ENCODE measurements at regions not wholly inside any gene's neighbourhood (a gene's known extent, or its start where the extent isn't known, plus 50 kb on each side); places are given as distances from the start of the nearest gene placed in this dataset.

DNA sequence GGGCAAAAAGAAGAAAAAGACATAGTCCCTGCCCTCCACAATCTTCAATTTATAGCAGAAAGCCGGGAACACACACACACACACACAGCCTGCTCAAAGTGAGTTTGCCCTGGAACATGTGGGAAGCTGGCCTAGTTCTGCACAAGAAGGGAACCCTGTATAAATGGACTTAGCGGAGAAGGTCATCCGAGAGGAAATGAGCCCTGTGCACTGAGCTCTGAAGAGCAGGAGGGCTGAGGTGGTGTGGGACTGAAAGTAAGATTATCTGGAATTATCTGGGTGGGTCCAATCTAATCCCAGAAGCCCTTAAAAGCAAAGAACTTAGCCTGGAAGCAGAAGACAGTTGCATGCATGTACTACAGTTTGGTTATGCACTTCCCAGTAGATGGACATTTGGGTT, 90.0 kb upstream of the CTSV start:
- WGBS (ENCODE audit: low lambda C conversion rate): 51% methylated on average over 3 of the region's 3 CpGs
- ATAC-seq (no peak), FAIRE-seq (no peak), DNase-seq (ENCODE audit: low spot score) (no peak)
- H4K20me1 ChIP-seq (ENCODE audit: insufficient read depth, low read length): no peaks in the 10 kb centered on the region
- in situ Hi-C loops (cut with HindIII; ENCODE audit: extremely low pct_ligation_motif_present, low pct_unique_long_range_greater_than_20kb): no loop called here
- POLR2A ChIA-PET: no interaction called here
- H3K4me1 ChIP-seq (ENCODE audit: insufficient read depth, low read length): no peaks in the 10 kb centered on the region
- H3K9ac ChIP-seq (ENCODE audit: insufficient read depth, low read depth, low read length): no peak overlapping the region
- H2AFZ ChIP-seq (ENCODE audit: low read length): no peak overlapping the region
- TF ChIP-seq CREM (IDR thresholded peaks at IDR 0.05) (no peak), CREM (CRISPR knock-in tag; IDR thresholded peaks at IDR 0.05) (no peak), ZNF326 (CRISPR knock-in tag; IDR thresholded peaks at IDR 0.05; ENCODE audit: borderline replicate concordance) (no peak), MEIS1 (CRISPR knock-in tag; IDR thresholded peaks at IDR 0.05; ENCODE audit: borderline replicate concordance) (no peak), CREB1 (IDR thresholded peaks at IDR 0.05) (no peak), CREB1 (CRISPR knock-in tag; IDR thresholded peaks at IDR 0.05) (no peak)
- no peaks in the 10 kb centered on the region for H3K9me3 ChIP-seq (ENCODE audit: low read length)
- no peak overlapping the region for H3K27ac ChIP-seq (ENCODE audit: extremely low read length, insufficient read depth, low read length)
- CTCF ChIA-PET (ENCODE audit: low intra/inter-chr PET ratio, low total read pairs): no interaction called here
- H3K4me2 ChIP-seq (ENCODE audit: low read depth, low read length): no peak overlapping the region
- no peak overlapping the region for H3K4me3 ChIP-seq (replicated peaks in 1 of 3; ENCODE audit: insufficient read depth in 1 of 3, low read depth in 2 of 3, low read length in 3 of 3)
- no TSS peak for BruUV-seq (replicated peaks)
- H3K27me3 ChIP-seq (ENCODE audit: control insufficient read depth in 1 of 2, insufficient read depth in 2 of 2, low read length in 2 of 2): no peaks in the 10 kb centered on the region
- intact Hi-C loops (cut with micrococcal nuclease; ENCODE audit: unreplicated experiment): no loop called here
- H3K79me2 ChIP-seq (ENCODE audit: insufficient read depth, low read length): no peaks in the 10 kb centered on the region
- no peaks in the 10 kb centered on the region for H3K36me3 ChIP-seq (replicated peaks in 1 of 2; ENCODE audit: control insufficient read depth in 1 of 2, insufficient read depth in 2 of 2, low read length in 2 of 2)

DNA sequence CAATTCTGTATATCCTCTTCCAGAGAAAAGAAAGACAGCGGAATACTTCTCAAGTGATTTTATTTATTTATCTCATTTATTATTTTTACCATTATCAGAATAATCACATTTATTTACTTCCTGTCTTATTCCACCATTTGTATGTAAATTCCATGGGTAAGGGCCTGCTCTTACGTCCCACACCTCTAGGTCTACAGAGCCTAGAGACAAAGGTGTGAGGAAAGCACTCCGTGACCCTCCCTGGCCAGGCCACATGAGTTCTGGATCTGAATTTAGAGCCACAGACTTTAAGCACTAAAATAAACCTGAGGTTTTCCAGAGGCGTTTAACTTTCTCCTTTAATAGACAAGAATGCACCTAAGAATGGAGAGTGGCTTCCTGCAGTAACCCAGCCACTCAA, 85.3 kb upstream of the CTSV start:
- Histone ChIP-seq H3K27ac (ENCODE audit: extremely low read length, insufficient read depth, low read length) (no peak overlapping the region), H4K20me1 (ENCODE audit: insufficient read depth, low read length) (no peaks in the 10 kb centered on the region), H3K4me1 (ENCODE audit: insufficient read depth, low read length) (no peaks in the 10 kb centered on the region), H3K27me3 (ENCODE audit: control insufficient read depth in 1 of 2, insufficient read depth in 2 of 2, low read length in 2 of 2) (no peaks in the 10 kb centered on the region), H3K4me3 (replicated peaks in 1 of 3; ENCODE audit: insufficient read depth in 1 of 3, low read depth in 2 of 3, low read length in 3 of 3) (no peak overlapping the region), H2AFZ (ENCODE audit: low read length) (no peak overlapping the region), H3K79me2 (ENCODE audit: insufficient read depth, low read length) (no peaks in the 10 kb centered on the region), H3K9ac (ENCODE audit: insufficient read depth, low read depth, low read length) (no peak overlapping the region), H3K9me3 (ENCODE audit: low read length) (no peaks in the 10 kb centered on the region), H3K36me3 (replicated peaks in 1 of 2; ENCODE audit: control insufficient read depth in 1 of 2, insufficient read depth in 2 of 2, low read length in 2 of 2) (no peaks in the 10 kb centered on the region), H3K4me2 (ENCODE audit: low read depth, low read length) (no peak overlapping the region)
- ChIA-PET POLR2A (no interaction called here), CTCF (ENCODE audit: low intra/inter-chr PET ratio, low total read pairs) (no interaction called here)
- WGBS (ENCODE audit: low lambda C conversion rate): 37% methylated on average over 4 of the region's 4 CpGs
- TF ChIP-seq ZNF234 (CRISPR knock-in tag; conservative IDR thresholded peaks at IDR 0.05): no peak
- TF ChIP-seq ZSCAN31 (CRISPR knock-in tag; IDR thresholded peaks at IDR 0.05; ENCODE audit: low read depth): no peak
- TF ChIP-seq DNMT1 (CRISPR knock-in tag; IDR thresholded peaks at IDR 0.05): no peak
- TF ChIP-seq KLF12 (CRISPR knock-in tag; IDR thresholded peaks at IDR 0.05; ENCODE audit: borderline replicate concordance): no peak
- TF ChIP-seq, protein P1, sequence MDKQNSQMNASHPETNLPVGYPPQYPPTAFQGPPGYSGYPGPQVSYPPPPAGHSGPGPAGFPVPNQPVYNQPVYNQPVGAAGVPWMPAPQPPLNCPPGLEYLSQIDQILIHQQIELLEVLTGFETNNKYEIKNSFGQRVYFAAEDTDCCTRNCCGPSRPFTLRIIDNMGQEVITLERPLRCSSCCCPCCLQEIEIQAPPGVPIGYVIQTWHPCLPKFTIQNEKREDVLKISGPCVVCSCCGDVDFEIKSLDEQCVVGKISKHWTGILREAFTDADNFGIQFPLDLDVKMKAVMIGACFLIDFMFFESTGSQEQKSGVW (CRISPR knock-in tag; IDR thresholded peaks at IDR 0.05; ENCODE audit: borderline replicate concordance): no peak
- no peak for TF ChIP-seq KLF6 (CRISPR knock-in tag; IDR thresholded peaks at IDR 0.05)
- no peak for TF ChIP-seq SP1 (IDR thresholded peaks at IDR 0.05)
- no peak for TF ChIP-seq SP1 (CRISPR knock-in tag; IDR thresholded peaks at IDR 0.05)
- no peak for DNase-seq (ENCODE audit: low spot score)
- FAIRE-seq: no peak
- BruUV-seq (replicated peaks): no TSS peak
- in situ Hi-C loops (cut with HindIII; ENCODE audit: extremely low pct_ligation_motif_present, low pct_unique_long_range_greater_than_20kb): no loop called here
- no peak for ATAC-seq
- intact Hi-C loops (cut with micrococcal nuclease; ENCODE audit: unreplicated experiment): no loop called here
